ENCODE measurements at regions not wholly inside any gene's neighbourhood (a gene's known extent, or its start where the extent isn't known, plus 50 kb on each side); places are given as distances from the start of the nearest gene placed in this dataset.
"Not testable (repeated sequence)": the region's sequence is repeated elsewhere in the genome, so short reads cannot be mapped to it uniquely, and the experiment has no call there.

DNA sequence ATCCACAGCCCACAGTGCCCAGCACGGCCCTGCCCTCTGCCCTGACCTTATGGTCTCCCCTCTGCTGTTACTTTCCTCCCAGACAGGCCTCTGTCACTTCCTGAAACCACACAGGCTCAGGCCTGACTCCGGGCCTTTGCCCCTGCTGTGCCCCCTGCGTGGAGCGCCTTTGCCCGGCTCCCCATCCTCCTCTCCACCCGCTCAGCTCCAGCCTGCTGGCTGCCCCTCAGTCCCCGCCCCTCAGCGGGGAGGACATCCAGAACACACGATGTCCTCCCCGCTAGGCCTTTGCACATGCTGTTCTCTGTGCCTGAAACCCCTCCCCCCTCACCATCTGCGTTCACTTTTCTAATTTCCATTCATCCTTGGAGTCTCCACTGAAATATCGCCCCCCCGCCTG is 341.9 kb upstream of the SULF2 start:
- not testable (repeated sequence) for H3K27ac Mint-ChIP-seq, H3K9me3 Mint-ChIP-seq

DNA sequence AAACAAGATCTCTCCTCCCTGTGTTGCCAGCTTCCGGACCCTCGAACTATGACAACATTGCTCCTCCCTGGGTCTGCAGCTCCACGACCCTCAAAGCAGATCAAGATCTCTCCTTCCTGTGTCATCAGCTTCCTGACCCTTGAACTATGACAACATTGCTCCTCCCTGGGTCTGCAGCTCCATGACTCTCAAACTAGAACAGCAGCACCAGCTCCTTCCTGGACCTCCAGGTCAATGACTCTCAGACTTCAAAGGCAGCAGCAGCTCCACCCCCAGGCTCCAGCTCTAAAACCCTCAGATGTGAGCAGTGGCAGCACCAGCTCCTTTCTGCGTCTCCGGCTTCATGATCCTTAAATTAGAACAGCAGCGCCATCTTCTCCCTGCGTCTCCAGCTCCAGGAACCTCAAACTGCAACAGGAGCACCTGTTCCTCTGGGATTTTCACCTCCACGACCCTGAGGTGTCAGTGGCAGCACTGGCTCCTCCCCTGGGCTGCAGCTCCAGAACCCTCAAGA is 341.0 kb upstream of the SULF2 start:
- H3K4me3 Mint-ChIP-seq, result no peak overlapping the region
- no peaks in the 10 kb centered on the region for H3K36me3 Mint-ChIP-seq (ENCODE audit: low read depth)
- no peaks in the 10 kb centered on the region for H3K4me1 Mint-ChIP-seq (ENCODE audit: low read depth)
- H3K27ac Mint-ChIP-seq, result no peak overlapping the region
- peaks cover 5% of the 10 kb centered on the region for H3K27me3 Mint-ChIP-seq (ENCODE audit: low read depth)
- H3K9me3 Mint-ChIP-seq, result no peaks in the 10 kb centered on the region

More for the DNA sequence above, 341.9 kb upstream of the SULF2 start:
- not testable (repeated sequence) for H3K27me3 Mint-ChIP-seq (ENCODE audit: low read depth); H3K4me1 Mint-ChIP-seq (ENCODE audit: low read depth); H3K4me3 Mint-ChIP-seq; H3K36me3 Mint-ChIP-seq (ENCODE audit: low read depth)

DNA sequence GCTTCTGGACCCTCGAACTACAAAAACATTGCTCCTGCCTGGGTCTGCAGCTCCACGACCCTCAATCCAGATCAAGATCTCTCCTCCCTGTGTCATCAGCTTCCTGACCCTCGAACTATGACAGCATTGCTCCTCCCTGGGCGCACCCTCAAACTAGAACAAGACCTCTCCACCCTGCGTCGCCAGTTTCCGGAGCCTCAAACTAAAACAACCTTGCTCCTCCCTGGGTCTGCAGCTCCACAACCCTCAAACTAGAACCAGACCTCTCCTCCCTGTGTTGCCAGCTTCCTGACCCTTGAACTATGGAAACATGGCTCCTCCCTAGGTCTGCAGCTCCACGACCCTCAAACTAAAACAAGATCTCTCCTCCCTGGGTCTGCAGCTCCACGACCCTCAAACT is 339.7 kb upstream of the SULF2 start:
- H3K4me3 Mint-ChIP-seq, result no peak overlapping the region
- H3K27ac Mint-ChIP-seq, result no peak overlapping the region

DNA sequence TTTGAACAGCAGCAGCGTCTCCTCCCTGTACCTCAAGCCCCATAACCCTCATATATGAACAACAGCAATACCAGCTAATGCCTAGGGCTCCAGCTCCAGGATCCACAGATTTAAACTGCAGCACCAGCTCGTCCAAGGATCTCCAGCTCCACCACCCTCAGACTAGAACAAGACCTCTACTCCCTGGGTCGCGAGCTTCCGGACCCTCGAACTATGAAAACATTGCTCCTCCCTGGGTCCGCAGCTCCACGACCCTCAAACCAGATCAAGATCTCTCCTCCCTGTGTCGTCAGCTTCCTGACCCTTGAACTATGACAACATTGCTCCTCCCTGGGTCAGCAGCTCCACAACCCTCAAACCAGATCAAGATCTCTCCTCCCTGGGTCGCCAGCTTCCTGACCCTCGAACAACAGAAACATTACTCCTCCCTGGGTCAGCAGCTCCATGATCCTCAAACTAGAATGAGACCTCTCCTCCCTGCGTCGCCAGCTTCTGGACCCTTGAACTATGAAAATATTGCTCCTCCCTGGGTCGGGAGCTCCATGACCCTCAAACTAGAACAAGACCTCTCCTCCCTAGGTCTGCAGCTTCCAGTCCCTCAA is 339.0 kb upstream of the SULF2 start:
- no peaks in the 10 kb centered on the region for H3K4me1 Mint-ChIP-seq (ENCODE audit: low read depth)
- no peaks in the 10 kb centered on the region for H3K9me3 Mint-ChIP-seq
- no peak overlapping the region for H3K27ac Mint-ChIP-seq
- H3K36me3 Mint-ChIP-seq (ENCODE audit: low read depth), result no peaks in the 10 kb centered on the region
- no peak overlapping the region for H3K4me3 Mint-ChIP-seq
- no peaks in the 10 kb centered on the region for H3K27me3 Mint-ChIP-seq (ENCODE audit: low read depth)

More for the DNA sequence above, 339.7 kb upstream of the SULF2 start:
- H3K9me3 Mint-ChIP-seq, result no peaks in the 10 kb centered on the region
- no peaks in the 10 kb centered on the region for H3K36me3 Mint-ChIP-seq (ENCODE audit: low read depth)
- H3K4me1 Mint-ChIP-seq (ENCODE audit: low read depth), result no peaks in the 10 kb centered on the region
- H3K27me3 Mint-ChIP-seq (ENCODE audit: low read depth), result peaks cover 2% of the 10 kb centered on the region

DNA sequence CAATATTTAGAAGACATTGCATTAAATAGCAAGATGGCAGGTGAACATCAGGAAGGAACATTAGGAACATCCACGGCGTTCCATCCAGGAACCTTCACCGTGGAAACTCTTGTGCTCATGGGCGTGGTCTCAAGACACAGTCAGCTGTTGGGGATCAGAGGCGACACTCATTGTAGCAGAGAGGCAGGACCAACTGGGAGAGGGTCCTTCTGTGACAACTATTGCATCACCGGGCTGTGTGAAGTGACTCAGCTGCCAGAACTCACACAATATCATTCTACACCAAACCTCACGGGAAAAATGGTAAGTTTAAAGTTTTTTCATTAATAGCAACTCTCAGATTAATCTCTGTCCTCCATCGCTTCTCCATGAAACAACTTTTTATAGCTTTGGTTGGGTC is 334.8 kb upstream of the SULF2 start:
- Mint-ChIP-seq H3K27ac (no peak overlapping the region), H3K27me3 (ENCODE audit: low read depth) (no peaks in the 10 kb centered on the region), H3K36me3 (ENCODE audit: low read depth) (no peaks in the 10 kb centered on the region), H3K4me1 (ENCODE audit: low read depth) (no peaks in the 10 kb centered on the region), H3K9me3 (no peaks in the 10 kb centered on the region), H3K4me3 (no peak overlapping the region)

DNA sequence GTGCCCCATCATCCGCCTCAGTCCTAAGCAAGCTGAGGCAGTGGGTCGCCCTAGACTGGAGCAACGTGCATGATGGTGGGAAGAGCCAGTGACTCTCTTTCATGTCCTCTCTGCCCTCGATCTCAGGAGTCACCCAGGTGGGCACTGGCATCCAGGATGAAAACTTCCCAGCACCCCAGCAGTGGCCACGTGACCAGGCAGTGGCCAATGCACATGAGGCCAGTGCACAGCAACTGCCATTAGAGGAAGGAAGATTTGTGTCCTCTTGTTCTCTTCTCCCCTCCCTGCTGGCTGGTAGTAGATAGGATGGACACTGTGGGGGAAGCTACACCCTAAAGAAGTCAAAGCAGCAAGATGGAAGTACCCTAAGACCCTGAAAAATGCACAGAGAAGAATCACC is 334.1 kb upstream of the SULF2 start:
- not testable (repeated sequence) for H3K4me1 Mint-ChIP-seq (ENCODE audit: low read depth); H3K4me3 Mint-ChIP-seq; H3K9me3 Mint-ChIP-seq; H3K36me3 Mint-ChIP-seq (ENCODE audit: low read depth); H3K27ac Mint-ChIP-seq; H3K27me3 Mint-ChIP-seq (ENCODE audit: low read depth)

DNA sequence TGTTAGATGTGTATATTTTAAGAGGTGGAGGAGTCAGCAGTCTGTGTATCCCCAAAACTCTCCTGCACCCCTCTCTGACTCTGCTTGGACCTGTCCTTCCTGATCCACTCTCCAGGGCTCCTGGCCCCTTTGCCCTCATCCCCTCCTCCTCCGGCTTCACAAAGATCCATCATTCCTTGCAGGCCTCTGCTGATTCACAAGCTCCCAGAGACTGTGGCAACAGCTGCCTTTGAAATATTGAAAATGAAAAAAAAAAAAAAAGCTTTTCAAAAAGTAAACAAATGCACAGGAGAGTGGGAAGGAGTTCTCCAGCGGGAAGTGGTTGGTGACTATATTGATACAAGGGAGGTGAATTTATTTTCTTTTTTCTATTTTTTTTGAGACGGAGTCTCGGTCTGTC is 330.2 kb upstream of the SULF2 start:
- Mint-ChIP-seq H3K27me3 (ENCODE audit: low read depth) (no peaks in the 10 kb centered on the region), H3K4me1 (ENCODE audit: low read depth) (no peaks in the 10 kb centered on the region), H3K27ac (no peak overlapping the region), H3K4me3 (no peak overlapping the region), H3K36me3 (ENCODE audit: low read depth) (no peaks in the 10 kb centered on the region), H3K9me3 (no peaks in the 10 kb centered on the region)

DNA sequence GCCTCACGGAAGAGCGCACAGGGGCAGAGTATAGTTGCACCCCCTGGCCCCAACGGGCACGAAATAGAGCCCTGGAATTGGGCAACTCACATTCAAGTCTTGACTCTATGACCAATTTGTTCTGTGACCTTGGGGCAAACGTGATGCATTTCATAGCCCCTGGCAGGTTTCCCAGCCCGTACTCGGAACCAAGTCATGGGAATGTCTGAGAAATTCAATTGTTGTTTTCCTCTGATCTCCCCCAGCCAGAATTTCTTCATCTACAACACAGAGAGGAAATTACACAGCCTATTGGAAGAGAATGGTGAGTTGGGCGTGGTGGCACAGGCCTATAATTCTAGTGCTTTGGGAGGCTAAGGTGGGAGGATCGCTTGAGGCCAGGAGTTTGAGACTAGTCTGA is 322.3 kb upstream of the SULF2 start:
- Mint-ChIP-seq H3K36me3 (ENCODE audit: low read depth) (no peaks in the 10 kb centered on the region), H3K4me1 (ENCODE audit: low read depth) (no peaks in the 10 kb centered on the region), H3K9me3 (no peaks in the 10 kb centered on the region), H3K4me3 (no peak overlapping the region), H3K27me3 (ENCODE audit: low read depth) (no peaks in the 10 kb centered on the region), H3K27ac (no peak overlapping the region)

DNA sequence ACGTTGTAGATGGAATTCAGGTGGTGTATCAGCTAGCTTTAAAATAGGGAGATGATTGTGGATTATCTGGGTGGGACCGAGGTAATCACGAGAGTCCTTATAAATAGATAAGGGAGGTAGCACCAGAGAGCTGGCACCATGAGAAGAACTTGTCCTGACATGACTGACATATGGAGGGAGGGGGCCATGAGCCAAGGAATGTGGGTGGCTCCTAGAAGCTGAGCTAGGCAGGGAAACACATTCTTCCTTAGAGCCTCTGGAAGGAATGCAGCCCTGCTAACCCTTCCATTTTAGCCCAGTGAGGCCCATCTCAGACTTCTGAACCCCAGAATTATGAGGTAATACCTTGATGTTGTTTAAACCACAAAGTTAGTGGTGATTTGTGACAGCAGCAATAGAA is 321.1 kb upstream of the SULF2 start:
- Mint-ChIP-seq H3K27ac (no peak overlapping the region), H3K4me1 (ENCODE audit: low read depth) (no peaks in the 10 kb centered on the region), H3K27me3 (ENCODE audit: low read depth) (no peaks in the 10 kb centered on the region), H3K9me3 (no peaks in the 10 kb centered on the region), H3K4me3 (no peak overlapping the region), H3K36me3 (ENCODE audit: low read depth) (no peaks in the 10 kb centered on the region)

DNA sequence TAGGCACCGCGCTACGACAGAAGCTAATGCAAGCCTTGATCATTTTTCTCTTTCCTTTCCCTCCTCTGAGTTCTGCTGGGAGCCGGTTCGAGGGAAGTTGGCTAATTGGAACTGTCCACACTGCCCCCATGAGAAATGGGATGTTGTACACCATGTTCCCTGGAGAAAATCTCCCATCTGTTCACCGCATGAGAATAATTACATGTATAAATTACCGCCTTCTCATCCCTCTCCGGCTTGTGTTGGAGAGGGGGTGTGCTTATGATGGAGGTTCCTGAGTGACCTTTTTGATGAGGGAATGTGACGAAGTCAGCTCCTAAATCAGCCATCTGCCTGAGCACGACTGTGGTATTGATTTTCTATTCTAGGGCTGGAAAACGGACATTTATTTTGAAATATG is 320.2 kb upstream of the SULF2 start:
- no peaks in the 10 kb centered on the region for H3K9me3 Mint-ChIP-seq
- no peak overlapping the region for H3K27ac Mint-ChIP-seq
- no peaks in the 10 kb centered on the region for H3K36me3 Mint-ChIP-seq (ENCODE audit: low read depth)
- H3K27me3 Mint-ChIP-seq (ENCODE audit: low read depth), result no peaks in the 10 kb centered on the region
- no peaks in the 10 kb centered on the region for H3K4me1 Mint-ChIP-seq (ENCODE audit: low read depth)
- H3K4me3 Mint-ChIP-seq, result no peak overlapping the region

DNA sequence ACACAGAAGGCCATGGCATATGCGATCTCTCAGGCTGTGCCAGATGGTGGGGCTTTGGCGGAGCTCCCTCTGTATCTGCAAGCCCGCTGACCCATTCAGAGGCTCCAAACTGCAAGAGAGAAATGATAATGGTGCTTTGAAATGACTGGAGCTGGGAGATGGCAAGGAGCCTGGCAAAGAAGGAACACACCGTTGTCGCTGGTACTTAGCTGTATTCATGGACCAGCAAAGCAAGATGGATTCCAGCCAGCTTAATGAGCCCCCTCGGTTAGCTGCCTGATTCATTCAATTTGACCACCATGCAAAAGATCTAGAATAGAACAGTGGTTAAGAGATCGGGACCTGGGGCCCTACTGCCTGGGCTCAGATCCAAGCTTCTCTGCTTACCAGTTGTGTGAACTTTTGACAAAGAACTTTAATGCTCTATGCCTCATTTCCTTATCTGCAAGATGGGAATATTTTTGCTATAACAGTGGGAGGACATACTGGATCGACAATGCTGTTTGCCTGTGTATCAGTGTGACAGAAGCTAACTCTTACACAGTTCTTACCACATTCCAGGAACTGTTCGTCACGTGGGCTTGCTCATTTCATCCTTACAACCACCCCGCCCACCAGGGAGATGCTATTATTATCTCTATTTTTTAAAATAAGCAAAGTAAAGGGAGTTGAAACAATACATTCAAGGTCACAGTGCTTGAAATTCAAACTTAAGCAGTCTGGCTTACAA is 317.8 kb upstream of the SULF2 start:
- Mint-ChIP-seq H3K9me3 (no peaks in the 10 kb centered on the region), H3K4me1 (ENCODE audit: low read depth) (no peaks in the 10 kb centered on the region), H3K36me3 (ENCODE audit: low read depth) (no peaks in the 10 kb centered on the region), H3K27me3 (ENCODE audit: low read depth) (no peaks in the 10 kb centered on the region), H3K4me3 (no peak overlapping the region), H3K27ac (no peak overlapping the region)

DNA sequence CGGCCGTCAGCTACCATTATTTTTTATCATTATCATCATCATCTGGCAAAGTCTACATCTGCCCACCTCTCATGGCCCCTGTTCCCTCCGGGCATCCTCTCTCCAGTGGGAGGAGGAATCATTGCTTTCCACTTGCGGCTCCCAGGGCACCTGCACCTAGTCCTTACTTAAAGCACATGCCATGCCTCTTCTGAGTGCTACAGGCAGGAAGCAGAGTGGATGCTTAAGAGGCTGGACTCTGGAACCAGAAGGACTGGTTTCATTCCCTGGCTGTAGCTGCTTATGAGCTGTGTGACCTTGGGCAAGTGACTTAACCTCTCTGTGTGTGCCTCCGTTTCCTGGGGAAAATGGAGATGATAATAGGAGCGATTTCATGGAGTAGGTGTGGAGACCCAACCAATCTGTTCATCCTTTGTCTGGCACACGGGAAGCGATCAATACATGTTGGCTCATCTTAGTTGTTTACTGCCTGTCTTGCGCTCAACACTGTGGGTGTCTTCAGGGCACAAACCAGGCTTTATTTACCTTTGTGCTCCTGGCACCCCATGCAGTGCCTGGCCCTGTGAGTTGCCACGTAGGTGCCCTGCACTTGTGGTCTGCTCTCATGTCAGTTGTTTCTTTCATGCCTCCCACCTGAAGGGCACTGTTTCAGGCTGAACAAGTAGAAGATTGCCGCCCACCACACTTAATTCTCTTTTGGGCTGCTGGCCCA is 317.0 kb upstream of the SULF2 start:
- no peaks in the 10 kb centered on the region for H3K4me1 Mint-ChIP-seq (ENCODE audit: low read depth)
- H3K27me3 Mint-ChIP-seq (ENCODE audit: low read depth), result no peaks in the 10 kb centered on the region
- no peaks in the 10 kb centered on the region for H3K36me3 Mint-ChIP-seq (ENCODE audit: low read depth)
- H3K9me3 Mint-ChIP-seq, result no peaks in the 10 kb centered on the region
- H3K4me3 Mint-ChIP-seq, result no peak overlapping the region
- H3K27ac Mint-ChIP-seq, result no peak overlapping the region

DNA sequence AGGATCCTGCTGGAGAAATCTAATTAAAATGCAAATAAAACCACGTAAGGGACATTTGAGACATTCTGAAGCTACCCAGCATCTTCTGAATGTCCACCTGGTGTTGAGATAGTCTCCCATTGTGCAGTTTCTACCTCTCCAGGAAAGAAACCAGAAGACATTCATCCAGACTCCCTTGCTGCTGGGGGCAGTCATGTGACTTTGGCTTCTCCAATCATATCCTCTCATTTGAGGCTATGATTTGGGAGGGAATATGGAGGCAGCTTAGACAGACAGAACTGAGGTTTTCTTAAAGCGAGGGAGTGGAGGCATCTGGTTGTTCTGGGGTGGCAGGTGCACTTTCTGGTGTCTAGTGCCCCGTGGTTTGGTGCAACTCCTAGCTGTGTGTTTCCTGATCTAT is 315.2 kb upstream of the SULF2 start:
- Mint-ChIP-seq H3K27ac (no peak overlapping the region), H3K36me3 (ENCODE audit: low read depth) (no peaks in the 10 kb centered on the region), H3K4me3 (no peak overlapping the region), H3K27me3 (ENCODE audit: low read depth) (no peaks in the 10 kb centered on the region), H3K4me1 (ENCODE audit: low read depth) (no peaks in the 10 kb centered on the region), H3K9me3 (no peaks in the 10 kb centered on the region)

DNA sequence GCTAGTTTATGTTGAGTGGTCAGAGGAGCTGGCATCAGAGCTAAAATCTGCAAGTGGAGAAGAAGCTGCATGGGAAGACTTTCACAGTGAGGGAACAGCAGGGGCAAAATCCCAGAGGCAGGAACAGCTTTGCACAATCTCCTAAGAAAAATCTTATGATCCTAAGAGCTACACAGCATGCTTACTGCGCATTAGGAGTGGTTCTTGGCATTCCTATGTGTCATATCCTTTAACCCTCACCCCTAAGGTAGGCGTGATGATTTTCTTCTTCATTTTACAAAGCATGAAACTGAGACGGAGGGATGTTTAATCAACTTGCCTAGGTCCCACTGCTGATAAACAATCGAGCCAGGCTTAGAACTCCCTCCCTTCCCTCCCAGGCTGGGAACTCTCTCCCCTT is 313.6 kb upstream of the SULF2 start:
- H3K36me3 Mint-ChIP-seq (ENCODE audit: low read depth), result no peaks in the 10 kb centered on the region
- H3K4me3 Mint-ChIP-seq, result no peak overlapping the region

DNA sequence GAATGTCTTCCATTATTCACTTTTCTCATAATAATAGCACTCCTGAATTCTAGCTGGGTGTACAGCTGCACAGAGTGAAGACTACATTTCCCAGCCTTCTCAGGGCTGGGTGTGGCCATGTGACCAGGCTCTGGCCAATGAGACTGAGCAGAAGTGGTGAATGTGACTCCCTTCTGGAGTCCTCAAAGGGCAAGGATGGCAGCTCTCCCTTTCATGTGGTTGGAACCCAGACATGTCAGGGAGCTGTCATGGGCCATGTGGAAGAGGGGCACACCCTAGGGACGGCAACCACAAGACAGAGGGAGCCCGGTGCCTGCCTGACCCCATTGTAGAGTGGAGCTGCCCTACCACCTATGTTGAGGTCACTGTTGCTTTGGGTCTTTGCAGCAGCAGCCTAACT is 312.8 kb upstream of the SULF2 start:
- Mint-ChIP-seq H3K27ac (no peak overlapping the region), H3K4me1 (ENCODE audit: low read depth) (no peaks in the 10 kb centered on the region), H3K9me3 (no peaks in the 10 kb centered on the region), H3K27me3 (ENCODE audit: low read depth) (no peaks in the 10 kb centered on the region), H3K4me3 (no peak overlapping the region), H3K36me3 (ENCODE audit: low read depth) (no peaks in the 10 kb centered on the region)

More for the DNA sequence above, 313.6 kb upstream of the SULF2 start:
- no peak overlapping the region for H3K27ac Mint-ChIP-seq
- no peaks in the 10 kb centered on the region for H3K4me1 Mint-ChIP-seq (ENCODE audit: low read depth)
- H3K9me3 Mint-ChIP-seq, result no peaks in the 10 kb centered on the region
- H3K27me3 Mint-ChIP-seq (ENCODE audit: low read depth), result no peaks in the 10 kb centered on the region

Measured in T-helper 1 cell treated with Interleukin-12 subunit alpha and Interleukin-12 subunit beta and Interleukin-4 antibody, amounts not matched to agents 30 μg/mL and 1 μg/mL, for 36 hours (primary cell).